SKM-1 treated with dmso at 0.1 percent for 144 hours (cell line): ENCODE measurements at regions not wholly inside any gene's neighbourhood (a gene's known extent, or its start where the extent isn't known, plus 50 kb on each side); places are given as distances from the start of the nearest gene placed in this dataset.
A peak's percentile ranks its signal among the peaks of the same experiment; 100 is the strongest.
"Not testable (repeated sequence)": the region's sequence is repeated elsewhere in the genome, so short reads cannot be mapped to it uniquely, and the experiment has no call there.

Source experiments
- DNase-seq: peaks from one replicate; lab custom pipeline; 2025; ENCODE audit not compliant: unreplicated experiment; lab: John Stamatoyannopoulos, UW

- DNase-seq = not testable (repeated sequence)
Measured at GRCh38 chr2:66243809-66244208, 191.1 kb upstream of the MEIS1 start.

- not testable (repeated sequence) for DNase-seq
Measured at GRCh38 chr2:66242888-66243287, 192.0 kb upstream of the MEIS1 start.

GRCh38 chr2:66242099-66242789 is 192.7 kb upstream of the MEIS1 start:
- no peak for DNase-seq

- DNase-seq = no peak
Measured at GRCh38 chr2:66240286-66240685, 194.6 kb upstream of the MEIS1 start.

DNA sequence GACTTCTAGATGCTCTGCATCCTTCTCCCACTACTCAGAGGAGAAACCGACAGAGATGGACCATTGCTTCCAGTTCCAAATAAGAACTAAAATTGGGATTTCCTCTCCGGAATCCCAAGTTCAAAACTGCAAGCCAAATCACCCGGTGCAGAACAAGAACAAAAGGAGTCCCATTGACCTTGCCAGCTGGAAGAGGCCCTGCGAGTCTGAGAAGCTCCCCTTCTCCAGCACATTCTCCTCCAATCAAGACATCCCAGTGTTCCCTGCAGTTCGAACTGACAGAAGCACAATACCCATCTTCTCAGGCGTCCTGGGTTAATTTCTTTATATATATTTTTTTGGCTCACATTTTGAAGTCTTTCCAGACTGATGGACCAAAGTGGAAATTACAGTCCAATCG is 195.3 kb upstream of the MEIS1 start:
- DNase-seq = no peak

GRCh38 chr2:66237803-66238379 is 197.0 kb upstream of the MEIS1 start:
- DNase-seq = no peak

DNA sequence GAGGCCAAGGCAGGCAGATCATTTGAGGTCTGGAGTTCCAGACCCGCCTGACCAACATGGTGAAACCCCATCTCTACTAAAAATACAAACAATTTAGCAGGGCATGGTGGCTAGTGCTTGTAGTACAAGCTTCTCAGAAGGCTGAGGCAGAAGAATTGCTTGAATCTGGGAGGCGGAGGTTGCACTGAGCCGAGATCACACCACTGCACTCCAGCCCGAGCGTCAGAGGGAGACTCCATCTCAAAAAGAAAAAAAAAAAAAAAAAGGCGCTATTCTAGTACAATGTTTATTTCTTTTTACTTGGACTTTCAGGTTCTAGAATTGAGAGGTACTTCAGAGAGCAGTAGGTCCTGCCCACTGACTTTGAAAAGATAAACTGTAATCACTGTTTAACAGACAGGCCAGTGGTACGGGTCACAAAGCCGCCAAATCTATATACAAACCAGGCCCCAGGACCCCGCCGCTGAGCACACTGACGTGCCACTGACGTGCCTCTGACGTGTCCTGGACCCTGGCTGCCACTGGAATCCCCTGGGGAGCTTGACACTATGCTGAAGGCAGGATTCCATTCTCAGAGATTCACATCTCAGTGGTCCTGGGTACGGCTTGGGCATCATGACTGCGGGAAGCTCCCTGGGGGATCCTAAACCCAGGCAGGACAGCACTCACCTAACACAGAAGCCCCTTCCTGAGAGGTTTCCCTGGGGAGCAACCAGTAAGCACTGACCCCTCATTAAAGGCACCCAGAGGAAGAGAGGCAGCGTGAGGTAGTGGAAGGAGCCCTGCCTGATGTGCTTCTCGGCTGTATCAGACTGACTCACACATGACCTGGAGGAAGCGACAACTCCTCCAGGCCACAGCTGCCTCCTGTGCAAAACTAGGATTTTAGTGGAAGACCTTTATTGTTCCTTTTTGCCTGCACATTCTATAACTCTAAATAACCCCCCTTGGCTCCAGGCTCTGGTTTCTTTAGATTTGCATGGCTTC is 197.8 kb upstream of the MEIS1 start:
- DNase-seq = no peak

- no peak for DNase-seq
Measured at GRCh38 chr2:66236067-66236685, 198.7 kb upstream of the MEIS1 start.

GRCh38 chr2:66235428-66235827 is 199.5 kb upstream of the MEIS1 start:
- DNase-seq = no peak

DNA sequence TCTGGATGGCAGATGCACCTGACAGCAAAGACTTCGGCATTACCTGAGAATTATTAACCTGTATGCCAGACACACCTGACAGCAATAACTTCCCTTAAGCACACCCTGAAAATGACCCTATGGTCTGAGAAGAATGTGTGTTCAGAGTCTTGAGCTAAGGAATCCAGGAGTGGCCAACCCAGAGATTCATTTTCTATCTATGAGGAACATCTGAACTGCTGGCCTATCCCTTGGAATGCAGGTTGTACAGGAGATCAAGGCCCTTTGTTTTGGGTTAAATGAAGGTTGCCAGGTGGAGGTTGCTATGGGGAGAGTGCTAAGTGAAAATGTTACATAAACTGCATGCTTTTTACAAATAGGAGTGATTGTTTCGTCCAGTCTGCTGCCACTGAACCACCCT is 200.9 kb upstream of the MEIS1 start:
- no peak for DNase-seq

DNA sequence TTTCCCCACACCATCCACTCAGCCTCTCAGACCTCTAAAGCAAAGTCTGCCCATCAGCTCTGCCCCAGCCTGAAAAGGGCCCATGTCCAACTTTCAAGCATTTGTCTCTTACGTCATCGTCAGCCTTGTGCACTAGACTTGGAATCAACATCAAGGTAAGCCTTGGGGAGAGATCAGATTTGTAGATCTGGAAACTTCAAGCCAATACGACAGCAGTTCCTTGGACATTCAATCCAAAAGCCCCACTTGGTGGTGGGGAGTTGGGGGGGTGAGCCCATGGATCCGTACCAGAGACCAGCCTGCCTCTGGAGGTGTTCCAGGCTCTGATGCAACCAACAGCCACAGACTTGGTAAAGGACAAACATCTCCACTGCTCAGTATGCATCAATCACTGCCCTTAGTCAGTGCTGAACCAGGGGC is 206.8 kb upstream of the MEIS1 start:
- no peak for DNase-seq

DNA sequence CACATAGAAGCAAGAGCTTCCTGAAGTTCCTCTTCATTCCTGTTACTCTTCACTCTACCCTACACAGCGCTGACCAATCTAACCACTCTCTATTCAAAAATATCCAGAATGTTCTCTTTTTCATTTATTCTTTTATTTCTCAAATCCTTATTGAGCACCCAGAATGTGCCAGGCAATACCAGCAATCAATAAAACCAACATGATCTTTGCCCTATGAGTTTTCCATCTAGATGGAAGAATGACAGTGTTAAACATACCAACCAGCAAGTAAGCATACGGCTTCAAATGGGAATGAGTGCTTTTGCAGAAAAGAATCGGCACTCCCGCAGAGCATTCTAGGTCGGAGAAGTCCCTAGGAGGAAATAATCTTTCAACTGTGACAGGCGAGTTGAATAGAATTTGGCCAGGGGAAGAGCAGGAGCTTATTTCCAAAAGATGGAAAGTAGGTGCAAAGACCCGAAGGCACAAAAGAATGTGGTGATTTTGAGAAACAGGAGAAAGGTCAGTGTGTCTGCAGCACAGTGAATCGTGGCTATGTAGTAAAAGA is 217.8 kb upstream of the MEIS1 start:
- DNase-seq = no peak

DNA sequence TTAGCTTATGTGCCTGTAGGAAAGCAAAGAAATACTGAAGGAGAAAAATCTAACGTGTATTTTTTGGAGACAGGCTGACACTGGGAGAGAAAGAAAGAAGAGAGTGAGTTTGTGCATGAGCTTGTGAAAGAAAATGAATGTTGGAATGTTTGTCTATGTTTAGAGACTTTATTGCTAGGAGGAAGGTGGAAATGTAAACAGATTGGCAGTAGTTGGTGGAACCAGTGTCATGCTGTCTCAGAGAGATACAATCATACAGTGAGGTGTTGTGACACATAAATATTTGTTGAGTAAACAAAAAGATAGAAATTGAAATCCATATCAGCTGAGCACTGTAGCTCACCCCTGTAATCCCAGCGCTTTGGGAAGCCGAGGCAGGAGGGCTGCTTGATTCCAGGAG is 222.2 kb upstream of the MEIS1 start:
- DNase-seq = no peak

DNA sequence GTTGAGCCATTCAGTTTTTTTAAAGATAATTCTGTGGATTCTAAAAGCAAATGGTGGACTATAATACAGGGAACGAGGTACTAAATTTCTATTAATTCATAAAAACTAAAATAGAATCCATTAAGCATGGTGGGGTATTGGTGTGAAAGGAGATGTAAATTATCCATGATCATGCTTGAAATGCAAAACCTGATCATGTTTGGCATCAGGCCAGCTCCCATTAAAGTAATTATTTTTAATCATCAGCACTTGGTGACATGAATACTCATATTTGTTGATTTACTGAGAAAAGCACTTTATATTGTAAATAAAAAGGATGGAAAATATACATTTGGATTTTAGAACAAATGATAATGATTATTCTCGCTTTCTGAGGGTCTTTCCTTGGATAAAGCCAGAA is 232.3 kb upstream of the MEIS1 start:
- no peak for DNase-seq

- no peak for DNase-seq
Measured at GRCh38 chr2:66201242-66201641, 233.7 kb upstream of the MEIS1 start.

GRCh38 chr2:66198873-66199272 is 236.1 kb upstream of the MEIS1 start:
- no peak for DNase-seq

DNA sequence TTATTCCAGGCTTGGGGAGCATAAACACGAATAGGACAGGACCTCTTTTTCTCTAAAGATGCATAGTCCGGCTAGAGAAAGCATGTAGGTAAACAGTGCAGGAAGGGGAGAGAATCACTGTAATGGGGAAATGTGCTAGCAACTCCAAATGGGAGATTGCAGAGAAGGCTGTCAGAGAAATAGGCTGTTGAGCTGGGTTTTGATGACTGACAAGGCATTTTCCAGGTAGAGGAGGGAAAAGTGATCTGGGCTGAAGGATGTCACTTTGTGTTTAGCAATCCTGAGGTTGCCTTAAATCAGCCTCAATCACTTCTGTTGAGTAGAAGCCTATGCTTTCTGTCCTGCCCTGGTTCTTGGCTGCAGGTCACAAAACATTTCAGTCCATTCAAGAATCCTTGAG is 242.0 kb upstream of the MEIS1 start:
- no peak for DNase-seq

DNA sequence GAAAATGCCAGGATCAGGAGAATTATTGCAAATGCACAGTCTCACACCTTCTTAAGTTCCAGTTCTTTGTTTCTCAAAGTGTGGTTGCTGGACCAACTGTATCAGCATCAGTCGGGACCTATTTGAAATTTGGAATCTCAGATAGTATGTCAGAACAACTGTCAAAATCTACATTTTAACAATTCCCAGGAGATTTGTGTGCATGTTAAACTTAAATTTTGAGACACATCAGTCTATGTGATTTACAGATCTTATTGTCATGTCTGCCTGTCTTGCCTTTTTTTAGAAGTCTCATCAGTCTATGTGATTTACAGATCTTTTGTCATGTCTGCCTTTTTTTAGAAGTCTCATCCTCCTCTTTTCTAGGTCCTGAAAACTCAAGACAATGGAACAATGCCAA is 243.6 kb upstream of the MEIS1 start:
- no peak for DNase-seq

DNA sequence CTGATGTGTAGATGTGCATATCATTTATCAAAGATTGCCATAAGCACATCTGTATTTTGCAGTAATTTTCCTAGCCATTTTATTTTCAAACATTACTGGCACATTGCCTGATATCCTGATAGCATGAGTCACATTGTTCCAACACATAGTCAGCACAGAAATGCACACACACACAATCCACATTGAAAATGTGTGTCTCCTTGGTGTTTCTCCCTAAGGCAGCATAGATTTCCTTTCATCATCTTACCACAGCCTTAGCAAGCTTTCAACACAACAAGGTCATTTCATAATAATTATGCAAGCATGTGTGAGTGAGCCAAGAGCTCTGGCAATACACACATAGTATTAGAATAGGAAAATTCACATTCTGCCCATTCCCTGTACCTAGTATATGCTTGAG is 245.4 kb upstream of the MEIS1 start:
- DNase-seq = peak; percentile 60

GRCh38 chr2:66186537-66186936 is 248.4 kb upstream of the MEIS1 start:
- no peak for DNase-seq

DNA sequence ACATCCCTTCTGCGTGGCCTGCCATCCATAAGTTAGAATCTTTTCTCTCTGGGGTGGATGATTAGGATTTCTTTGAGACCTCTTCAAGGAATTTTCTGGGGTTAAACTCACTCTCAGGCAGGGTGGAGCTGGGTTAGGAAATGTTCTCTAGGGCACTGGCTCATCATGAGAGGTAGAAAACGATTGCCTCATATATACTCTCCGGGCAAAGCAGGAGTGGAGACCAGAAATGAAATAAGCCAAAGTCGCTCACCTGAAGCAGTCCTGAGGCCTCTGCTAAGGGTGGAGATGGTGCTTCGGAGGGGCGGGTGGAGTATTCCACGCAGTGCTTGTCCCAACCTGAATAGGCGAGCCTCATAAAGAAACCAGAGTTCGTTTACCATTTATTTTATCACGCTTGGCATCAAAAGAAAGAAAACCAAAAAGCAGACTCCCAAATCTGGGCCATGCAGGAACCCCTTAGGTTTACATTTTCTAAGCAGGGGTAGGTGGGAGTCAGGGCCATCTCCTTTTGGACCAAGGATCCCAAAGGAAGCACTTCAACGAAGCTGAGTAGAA is 249.3 kb upstream of the MEIS1 start:
- DNase-seq = no peak
